GM19324 (cell line): ENCODE measurements at regions not wholly inside any gene's neighbourhood (a gene's known extent, or its start where the extent isn't known, plus 50 kb on each side); places are given as distances from the start of the nearest gene placed in this dataset.
"Not testable (repeated sequence)": the region's sequence is repeated elsewhere in the genome, so short reads cannot be mapped to it uniquely, and the experiment has no call there.

Experiments
- ATAC-seq: cut with Tn5 transposase; IDR thresholded peaks from one replicate; pipeline ENCODE4 v1.9.1; 2021; ENCODE audit warnings: mild to moderate bottlenecking, moderate library complexity; ENCODE audit not compliant: unreplicated experiment, low FRiP score

GRCh38 chr14:105633596-105633995, 107.2 kb downstream of the TMEM121 start:
- not testable (repeated sequence) for ATAC-seq

GRCh38 chr14:105635560-105635959, 109.2 kb downstream of the TMEM121 start:
- ATAC-seq, result no peak

DNA sequence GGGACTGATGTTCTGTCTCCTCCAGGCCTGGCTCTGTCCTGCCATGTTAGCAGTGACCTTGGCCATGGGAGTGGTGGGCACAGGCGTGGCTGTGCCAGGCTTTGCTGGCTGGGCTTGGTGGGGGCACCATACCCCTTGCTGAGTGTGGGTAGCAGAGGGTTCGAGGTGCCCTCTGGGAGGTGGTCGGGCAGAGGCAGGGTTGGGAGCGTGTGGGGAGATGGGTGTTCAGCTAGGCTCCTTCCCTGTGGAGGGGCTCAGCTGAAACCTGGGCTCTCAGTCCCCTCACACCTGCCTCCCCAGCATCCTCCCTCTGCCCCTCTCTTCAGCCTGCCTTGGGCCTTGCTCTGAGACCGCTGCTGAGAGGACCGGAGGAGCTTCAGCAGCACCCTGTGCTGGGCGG, 109.6 kb downstream of the TMEM121 start:
- not testable (repeated sequence) for ATAC-seq

- no peak for ATAC-seq
Observed at GRCh38 chr14:105636935-105637334, 110.6 kb downstream of the TMEM121 start.

DNA sequence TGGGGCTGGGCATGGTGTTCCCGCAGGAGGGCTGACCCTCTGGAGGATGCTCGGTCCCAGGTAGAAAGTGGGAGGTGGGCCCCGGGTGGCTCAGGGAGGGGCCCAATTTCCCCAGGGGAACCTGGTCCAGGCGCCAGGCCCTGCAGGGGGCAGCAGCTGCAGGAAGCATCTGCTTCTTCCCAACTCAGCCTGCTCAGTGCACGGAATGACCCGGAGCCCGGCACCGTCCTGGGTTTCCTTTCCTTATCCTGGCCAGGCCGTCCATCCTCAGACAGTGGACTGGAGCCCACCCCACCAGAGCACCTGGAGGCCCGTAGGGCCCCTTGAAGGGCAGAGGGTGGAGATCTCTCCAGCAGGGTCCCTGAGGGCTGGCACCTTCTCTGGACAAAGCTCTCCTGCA, 111.0 kb downstream of the TMEM121 start:
- not testable (repeated sequence) for ATAC-seq

DNA sequence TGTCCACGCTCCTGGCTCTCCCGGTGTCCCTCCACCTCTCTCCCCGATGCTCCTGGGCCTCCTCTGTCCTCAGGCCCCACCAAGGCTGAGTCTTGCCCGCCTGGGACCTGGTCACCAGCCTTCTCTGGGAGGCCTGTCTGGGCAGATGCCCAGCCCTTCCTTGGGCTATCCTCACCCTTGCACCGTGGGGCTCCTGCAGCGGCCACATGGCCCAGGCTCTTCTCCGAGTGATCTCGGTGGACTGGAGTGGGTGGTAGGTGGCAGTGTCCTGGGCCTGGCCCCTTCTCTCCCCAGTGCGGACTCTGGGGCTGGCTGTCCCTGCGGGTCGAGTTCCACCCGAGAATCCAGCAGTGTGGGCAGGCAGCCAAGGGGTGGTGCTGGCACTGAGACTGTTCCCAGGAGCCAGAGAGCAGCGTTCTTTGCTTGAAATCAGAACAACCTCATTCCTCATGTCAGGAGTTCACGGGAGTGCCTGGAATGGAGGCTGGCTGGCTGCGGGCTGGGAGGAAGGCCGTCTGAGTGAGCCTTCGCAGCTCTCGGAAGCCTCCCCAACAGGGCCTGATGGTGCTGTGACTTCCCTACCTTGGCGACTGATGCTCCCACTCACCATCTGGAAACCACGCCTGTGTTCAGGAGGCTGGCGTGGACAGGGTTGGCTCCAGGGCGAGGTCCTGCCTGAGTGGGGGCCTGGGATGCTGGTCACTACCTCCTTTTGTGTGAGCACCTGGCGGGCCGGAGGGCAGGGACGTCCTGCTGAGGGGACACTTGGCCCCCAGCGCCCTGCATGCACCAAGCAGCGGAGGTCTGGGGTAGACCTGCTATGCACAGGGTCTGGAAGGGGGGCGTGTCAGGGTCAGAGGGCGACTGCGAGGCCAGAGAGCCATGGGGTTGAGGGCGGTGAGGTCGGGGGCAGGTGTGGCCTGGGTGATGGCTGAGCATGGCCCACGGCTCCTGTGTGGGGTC, 113.9 kb downstream of the TMEM121 start:
- not testable (repeated sequence) for ATAC-seq

DNA sequence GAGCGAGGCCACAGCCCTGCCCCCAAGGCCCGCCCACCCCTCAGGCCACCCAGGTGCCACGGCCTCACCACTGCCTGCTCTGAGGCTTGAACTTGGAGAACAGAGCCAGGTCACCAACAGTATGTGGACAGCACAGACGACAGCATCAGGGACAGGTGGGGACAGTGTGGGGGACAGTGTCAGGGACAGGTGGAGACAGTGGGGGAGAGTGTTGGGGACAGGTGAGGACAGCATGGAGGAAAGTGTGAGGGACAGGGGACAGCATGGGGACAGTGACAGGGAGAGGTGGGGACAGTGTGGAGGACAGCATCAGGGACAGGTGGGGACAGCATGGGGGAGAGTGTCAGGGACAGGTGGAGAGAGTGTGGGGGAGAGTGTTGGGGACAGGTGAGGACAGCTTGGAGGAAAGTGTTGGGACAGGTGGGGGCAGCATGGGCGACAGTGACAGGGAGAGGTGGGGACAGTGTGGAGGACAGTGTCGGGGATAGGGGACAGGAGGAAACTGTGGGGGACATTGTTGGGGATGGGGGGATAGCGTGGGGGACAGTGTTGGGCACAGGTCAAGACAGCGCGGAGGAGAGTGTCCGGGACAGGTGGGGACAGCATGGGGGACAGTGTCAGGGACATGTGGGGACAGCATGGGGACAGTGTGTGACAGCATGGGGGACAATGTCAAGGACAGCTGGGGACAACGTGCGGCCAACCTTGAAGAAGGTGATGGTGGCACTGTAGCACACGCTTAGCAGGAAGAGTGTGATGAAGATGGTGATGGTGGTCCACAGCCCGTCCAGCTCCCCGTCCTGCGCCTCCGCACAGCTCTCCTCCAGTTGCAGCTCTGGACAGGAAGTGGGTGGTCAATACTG, 114.9 kb downstream of the TMEM121 start:
- ATAC-seq, result no peak

- not testable (repeated sequence) for ATAC-seq
Observed at GRCh38 chr14:105641951-105642350, 115.6 kb downstream of the TMEM121 start.

- ATAC-seq, result not testable (repeated sequence)
Observed at GRCh38 chr14:105642486-105642885, 116.1 kb downstream of the TMEM121 start.

DNA sequence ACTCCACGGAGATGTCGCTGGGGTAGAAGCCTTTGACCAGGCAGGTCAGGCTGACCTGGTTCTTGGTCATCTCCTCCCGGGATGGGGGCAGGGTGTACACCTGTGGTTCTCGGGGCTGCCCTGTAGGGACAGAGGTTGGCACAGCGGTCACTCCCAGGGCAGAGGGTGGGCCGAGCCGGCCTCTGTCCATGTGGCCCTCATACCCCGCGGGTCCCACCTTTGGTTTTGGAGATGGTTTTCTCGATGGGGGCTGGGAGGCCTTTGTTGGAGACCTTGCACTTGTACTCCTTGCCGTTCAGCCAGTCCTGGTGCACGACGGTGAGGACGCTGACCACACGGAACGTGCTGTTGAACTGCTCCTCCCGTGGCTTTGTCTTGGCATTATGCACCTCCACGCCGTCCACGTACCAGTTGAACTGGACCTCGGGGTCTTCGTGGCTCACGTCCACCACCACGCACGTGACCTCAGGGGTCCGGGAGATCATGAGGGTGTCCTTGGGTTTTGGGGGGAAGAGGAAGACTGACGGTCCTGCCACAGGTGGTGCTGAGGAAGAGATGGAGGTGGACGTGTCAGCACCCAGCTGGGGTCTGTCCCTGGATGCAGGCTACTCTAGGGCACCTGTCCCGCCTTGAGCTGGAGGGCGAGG, 117.1 kb downstream of the TMEM121 start:
- ATAC-seq, result not testable (repeated sequence)

GRCh38 chr14:105644053-105644435, 117.7 kb downstream of the TMEM121 start:
- not testable (repeated sequence) for ATAC-seq

DNA sequence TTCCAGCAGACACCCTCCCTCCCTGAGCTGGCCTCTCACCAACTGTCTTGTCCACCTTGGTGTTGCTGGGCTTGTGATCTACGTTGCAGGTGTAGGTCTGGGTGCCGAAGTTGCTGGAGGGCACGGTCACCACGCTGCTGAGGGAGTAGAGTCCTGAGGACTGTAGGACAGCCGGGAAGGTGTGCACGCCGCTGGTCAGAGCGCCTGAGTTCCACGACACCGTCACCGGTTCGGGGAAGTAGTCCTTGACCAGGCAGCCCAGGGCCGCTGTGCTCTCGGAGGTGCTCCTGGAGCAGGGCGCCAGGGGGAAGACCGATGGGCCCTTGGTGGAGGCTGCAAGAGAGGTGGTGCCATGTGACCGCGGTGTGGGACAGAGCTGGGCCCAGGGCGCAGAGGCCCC, 118.1 kb downstream of the TMEM121 start:
- not testable (repeated sequence) for ATAC-seq

GRCh38 chr14:105644891-105645290, 118.5 kb downstream of the TMEM121 start:
- ATAC-seq, result not testable (repeated sequence)

DNA sequence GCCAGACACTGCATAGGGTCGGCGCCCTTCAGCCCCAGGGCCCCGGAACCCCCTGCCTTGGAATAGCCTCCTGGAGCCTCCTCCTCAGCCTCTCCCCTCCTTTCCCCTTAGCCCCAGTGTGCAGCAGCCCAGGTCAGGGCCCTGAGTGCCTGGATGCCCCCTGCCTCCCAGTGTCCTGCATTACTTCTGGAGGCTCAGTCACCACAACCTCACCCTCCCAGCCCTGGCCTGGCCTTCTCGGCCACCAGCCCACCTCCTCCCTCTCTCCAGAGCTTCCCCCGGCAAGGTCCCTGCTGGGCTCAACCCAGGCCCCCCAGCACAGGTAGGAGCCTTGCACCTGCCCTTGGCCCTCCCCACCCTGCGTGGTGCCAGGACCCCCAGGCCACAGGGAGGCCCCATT, 119.0 kb downstream of the TMEM121 start:
- ATAC-seq, result not testable (repeated sequence)

GRCh38 chr14:105646175-105646574, 119.8 kb downstream of the TMEM121 start:
- no peak for ATAC-seq

DNA sequence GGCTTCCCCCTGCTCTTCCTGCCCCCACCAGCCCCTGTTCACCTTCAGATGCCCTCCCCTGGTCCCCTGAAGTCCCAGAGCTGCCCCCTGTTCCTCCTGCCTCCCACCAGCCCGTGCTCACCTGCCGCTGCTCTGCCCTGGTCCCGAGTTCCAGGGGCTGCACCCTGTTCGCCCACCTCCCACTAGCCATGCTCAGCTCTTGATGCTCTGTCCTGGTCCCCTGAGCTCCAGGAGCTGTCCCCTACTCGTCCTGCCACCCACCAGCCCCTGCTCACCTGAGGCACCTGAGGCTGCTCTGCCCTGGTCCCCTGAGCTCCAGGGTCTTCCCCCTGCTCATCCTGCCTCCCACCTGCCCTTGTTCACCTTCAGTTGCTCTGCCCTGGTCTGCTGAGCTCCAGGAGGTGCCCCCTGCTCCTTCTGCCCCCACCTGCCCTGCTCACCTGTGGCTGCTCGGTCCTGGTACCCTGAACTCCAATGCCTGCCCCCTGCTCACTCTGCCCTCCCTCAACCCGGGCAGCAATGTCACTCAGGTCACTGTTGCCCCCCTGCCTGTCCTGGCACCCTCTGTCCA, 120.4 kb downstream of the TMEM121 start:
- not testable (repeated sequence) for ATAC-seq

GRCh38 chr14:105647426-105647783, 121.0 kb downstream of the TMEM121 start:
- ATAC-seq, result not testable (repeated sequence)

GRCh38 chr14:105647784-105648608, 121.6 kb downstream of the TMEM121 start:
- no peak for ATAC-seq
